Mesenchymal stem cell (in vitro differentiated cells and primary cell): ENCODE measurements at regions not wholly inside any gene's neighbourhood (a gene's known extent, or its start where the extent isn't known, plus 50 kb on each side); places are given as distances from the start of the nearest gene placed in this dataset.

Experiments used
- DNase-seq: peaks from one replicate; pipeline ENCODE4 v3.0.0-alpha.2; 2013
- H2AFZ ChIP-seq: one replicate; pipeline ENCODE4 v1.6.1; 2013; ENCODE audit warnings: low read depth, mild to moderate bottlenecking, control low read depth, inconsistent platforms, low read length, moderate library complexity
- H2AK5ac ChIP-seq: 2 replicates; pipeline ENCODE4 v1.6.1; 2013; ENCODE audit warnings: low read length, moderate library complexity, mild to moderate bottlenecking, inconsistent platforms; ENCODE audit not compliant: severe bottlenecking
- H2BK120ac ChIP-seq: one replicate; pipeline ENCODE4 v1.6.1; 2013; ENCODE audit warnings: low read depth, mild to moderate bottlenecking, inconsistent platforms, low read length, moderate library complexity
- H2BK12ac ChIP-seq, 2 experiments: one replicate each; pipeline ENCODE4 v1.6.1; 2013; ENCODE audit warnings: inconsistent platforms in 2 of 2, low read length in 2 of 2, mild to moderate bottlenecking in 2 of 2, moderate library complexity in 2 of 2, control low read depth in 1 of 2
- H2BK15ac ChIP-seq: one replicate; pipeline ENCODE4 v1.6.1; 2013; ENCODE audit warnings: mild to moderate bottlenecking, low read depth, inconsistent platforms; ENCODE audit not compliant: poor library complexity, severe bottlenecking
- H2BK5ac ChIP-seq: 2 replicates; pipeline ENCODE4 v1.6.1; 2013; ENCODE audit warnings: low read depth, mild to moderate bottlenecking, low read length, control low read depth, inconsistent platforms; ENCODE audit not compliant: poor library complexity, severe bottlenecking
- H3K14ac ChIP-seq, 2 experiments: one replicate each; pipeline ENCODE4 v1.6.1; 2013; ENCODE audit warnings: inconsistent platforms in 2 of 2, low read length in 2 of 2, control low read depth in 1 of 2, mild to moderate bottlenecking in 1 of 2, moderate library complexity in 1 of 2
- H3K18ac ChIP-seq, 2 experiments: one replicate each; pipeline ENCODE4 v1.6.1; 2013; ENCODE audit warnings: inconsistent platforms in 2 of 2, low read length in 2 of 2, control low read depth in 1 of 2, low read depth in 1 of 2, mild to moderate bottlenecking in 1 of 2
- H3K23ac ChIP-seq, 2 experiments: one replicate each; pipeline ENCODE4 v1.6.1; 2013; ENCODE audit warnings: inconsistent platforms in 2 of 2, low read length in 2 of 2, mild to moderate bottlenecking in 2 of 2, moderate library complexity in 2 of 2, control low read depth in 1 of 2
- H3K27ac ChIP-seq: 2 replicates; pipeline ENCODE4 v1.5.1; 2013; ENCODE audit warnings: mild to moderate bottlenecking, moderate library complexity, low read length, control low read depth, inconsistent platforms; ENCODE audit not compliant: poor library complexity, severe bottlenecking
- H3K27me3 ChIP-seq, 2 experiments: 2 replicates each; pipeline versions ENCODE4 v1.6.1 to v1.7.0; 2013; ENCODE audit warnings: low read length in 2 of 2, mild to moderate bottlenecking in 2 of 2, moderate library complexity in 2 of 2, control low read depth in 1 of 2, inconsistent platforms in 1 of 2; ENCODE audit not compliant: control insufficient read depth in 1 of 2, insufficient read depth in 1 of 2
- H3K36me3 ChIP-seq, 2 experiments: 2 replicates each; pipeline versions ENCODE4 v1.6.1 to v1.7.0; 2013; ENCODE audit warnings: low read length in 2 of 2, control low read depth in 1 of 2, inconsistent platforms in 1 of 2, low read depth in 1 of 2, mild to moderate bottlenecking in 1 of 2; ENCODE audit not compliant: insufficient read depth in 2 of 2, control insufficient read depth in 1 of 2
- H3K4ac ChIP-seq, 2 experiments: one replicate each; pipeline ENCODE4 v1.6.1; 2013; ENCODE audit warnings: inconsistent platforms in 2 of 2, low read length in 2 of 2, mild to moderate bottlenecking in 2 of 2, moderate library complexity in 2 of 2, control low read depth in 1 of 2, low read depth in 1 of 2
- H3K4me1 ChIP-seq: 2 replicates; pipeline ENCODE4 v1.6.1; 2013; ENCODE audit warnings: low read depth, low read length, control low read depth; ENCODE audit not compliant: control insufficient read depth, insufficient read depth
- H3K4me2 ChIP-seq: 2 replicates; pipeline ENCODE4 v1.6.1; 2013; ENCODE audit warnings: low read length, mild to moderate bottlenecking, inconsistent platforms; ENCODE audit not compliant: poor library complexity, severe bottlenecking
- H3K4me3 ChIP-seq, 2 experiments: 2 replicates each; pipeline versions ENCODE4 v1.5.1 to v1.7.0; 2013; ENCODE audit warnings: low read length in 2 of 2, mild to moderate bottlenecking in 2 of 2, control low read depth in 1 of 2, low read depth in 1 of 2; ENCODE audit not compliant: insufficient read depth in 1 of 2
- H3K79me1 ChIP-seq: replicated peaks from 2 replicates; pipeline ENCODE4 v1.6.1; 2013; ENCODE audit warnings: mild to moderate bottlenecking, control low read depth, low read length, inconsistent platforms; ENCODE audit not compliant: poor library complexity, severe bottlenecking
- H3K9ac ChIP-seq: 2 replicates; pipeline ENCODE4 v1.7.0; 2013; ENCODE audit warnings: mild to moderate bottlenecking, low read length, moderate library complexity
- H3K9me3 ChIP-seq: 2 replicates; pipeline ENCODE4 v1.7.0; 2013; ENCODE audit warnings: mild to moderate bottlenecking, low read length; ENCODE audit not compliant: control insufficient read depth
- H4K8ac ChIP-seq: one replicate; pipeline ENCODE4 v1.6.1; 2013; ENCODE audit warnings: inconsistent platforms, mild to moderate bottlenecking, low read length, moderate library complexity
- H4K91ac ChIP-seq: one replicate; pipeline ENCODE4 v1.6.1; 2013; ENCODE audit warnings: mild to moderate bottlenecking, low read length, inconsistent platforms
- WGBS: methylation state at CpG from one replicate; pipeline ENCODE4 v1.1.7; 2013; ENCODE audit warnings: mixed read lengths; 5-methylcytosine and 5-hydroxymethylcytosine counted together

- H3K4me2 ChIP-seq = no peak overlapping the region
- no peak overlapping the region for H3K18ac ChIP-seq
- H4K91ac ChIP-seq = no peak overlapping the region
- no peak overlapping the region for H3K23ac ChIP-seq
- no peak overlapping the region for H4K8ac ChIP-seq
- H2BK120ac ChIP-seq = no peak overlapping the region
- H2AK5ac ChIP-seq = no peak overlapping the region
- no peak overlapping the region for H3K4ac ChIP-seq
- no peaks in the 10 kb centered on the region for H3K27me3 ChIP-seq
- H2AFZ ChIP-seq = no peak overlapping the region
- H3K79me1 ChIP-seq = no peaks in the 10 kb centered on the region
- no peak for DNase-seq
- H3K9me3 ChIP-seq = peaks cover 13% of the 10 kb centered on the region
- H3K14ac ChIP-seq = no peak overlapping the region
- WGBS = 87% methylated on average over 11 of the region's 11 CpGs
- H3K27ac ChIP-seq = no peak overlapping the region
- H2BK12ac ChIP-seq = no peak overlapping the region
- H3K36me3 ChIP-seq = no peaks in the 10 kb centered on the region
- H2BK5ac ChIP-seq = no peak overlapping the region
- no peak overlapping the region for H2BK15ac ChIP-seq
- no peak overlapping the region for H3K4me3 ChIP-seq
- H3K9ac ChIP-seq = no peak overlapping the region
- H3K4me1 ChIP-seq = no peaks in the 10 kb centered on the region
Observed at GRCh38 chr22:49582678-49583077, 245.0 kb downstream of the BRD1 start.

- no peak overlapping the region for H2AFZ ChIP-seq
- no peak overlapping the region for H3K4ac ChIP-seq
- H3K23ac ChIP-seq = no peak overlapping the region
- H3K27me3 ChIP-seq = no peaks in the 10 kb centered on the region
- no peak overlapping the region for H2BK5ac ChIP-seq
- no peaks in the 10 kb centered on the region for H3K79me1 ChIP-seq
- no peak for DNase-seq
- no peak overlapping the region for H2BK120ac ChIP-seq
- no peak overlapping the region for H4K91ac ChIP-seq
- H3K4me1 ChIP-seq = no peaks in the 10 kb centered on the region
- no peak overlapping the region for H3K9ac ChIP-seq
- no peak overlapping the region for H3K27ac ChIP-seq
- H2BK12ac ChIP-seq = no peak overlapping the region
- no peak overlapping the region for H2AK5ac ChIP-seq
- no peaks in the 10 kb centered on the region for H3K36me3 ChIP-seq
- no peak overlapping the region for H3K4me3 ChIP-seq
- H3K18ac ChIP-seq = no peak overlapping the region
- H2BK15ac ChIP-seq = no peak overlapping the region
- no peak overlapping the region for H3K4me2 ChIP-seq
- WGBS = 70% methylated on average over 4 of the region's 4 CpGs
- no peak overlapping the region for H4K8ac ChIP-seq
- H3K14ac ChIP-seq = no peak overlapping the region
- peaks cover 13% of the 10 kb centered on the region for H3K9me3 ChIP-seq
Observed at GRCh38 chr22:49582181-49582580, 245.5 kb downstream of the BRD1 start.

GRCh38 chr22:49580024-49580423 is 247.6 kb downstream of the BRD1 start:
- Histone ChIP-seq H3K27me3 (no peaks in the 10 kb centered on the region), H3K23ac (no peak overlapping the region), H2AFZ (no peak overlapping the region), H3K36me3 (no peaks in the 10 kb centered on the region), H3K4me3 (no peak overlapping the region), H2BK120ac (no peak overlapping the region), H2AK5ac (no peak overlapping the region), H3K9ac (no peak overlapping the region), H3K4me1 (no peaks in the 10 kb centered on the region), H2BK12ac (no peak overlapping the region), H4K8ac (no peak overlapping the region), H3K14ac (no peak overlapping the region), H2BK15ac (no peak overlapping the region), H2BK5ac (no peak overlapping the region), H3K79me1 (no peaks in the 10 kb centered on the region), H3K9me3 (peaks cover 11% of the 10 kb centered on the region), H3K27ac (no peak overlapping the region), H3K18ac (no peak overlapping the region), H3K4me2 (no peak overlapping the region), H3K4ac (no peak overlapping the region), H4K91ac (no peak overlapping the region)
- WGBS = 100% methylated on average over 1 of the region's 3 CpGs
- no peak for DNase-seq

- Histone ChIP-seq H3K14ac (no peak overlapping the region), H2BK15ac (no peak overlapping the region), H2BK120ac (no peak overlapping the region), H3K9me3 (peaks cover 11% of the 10 kb centered on the region), H3K27ac (no peak overlapping the region), H3K27me3 (no peaks in the 10 kb centered on the region), H3K18ac (no peak overlapping the region), H2BK5ac (no peak overlapping the region), H2AFZ (no peak overlapping the region), H3K9ac (no peak overlapping the region), H3K36me3 (no peaks in the 10 kb centered on the region), H2AK5ac (no peak overlapping the region), H4K91ac (no peak overlapping the region), H3K23ac (no peak overlapping the region), H3K4me3 (no peak overlapping the region), H4K8ac (no peak overlapping the region), H3K79me1 (no peaks in the 10 kb centered on the region), H3K4ac (no peak overlapping the region), H2BK12ac (no peak overlapping the region), H3K4me1 (no peaks in the 10 kb centered on the region), H3K4me2 (no peak overlapping the region)
- WGBS = 72% methylated on average over 17 of the region's 23 CpGs
- DNase-seq = no peak
Observed at GRCh38 chr22:49577168-49578060, 250.3 kb downstream of the BRD1 start.
